Kidney (tissue), 13 donors: ENCODE measurements at regions not wholly inside any gene's neighbourhood (a gene's known extent, or its start where the extent isn't known, plus 50 kb on each side); places are given as distances from the start of the nearest gene placed in this dataset.

Source experiments
- DNase-seq, 5 donors: peaks; one replicate each; pipeline ENCODE4 v3.0.0-alpha.2; 2013 to 2020
- FAIRE-seq: peaks from 2 replicates; lab custom pipeline; 2012; peaks lifted over from hg19 to GRCh38; lab: Jason Lieb, UNC
- H3K27ac ChIP-seq, 2 donors: one replicate each; pipeline ENCODE4 v1.7.0; 2013; ENCODE audit warnings: low read depth in 2 of 2, low read length in 2 of 2, inconsistent platforms in 1 of 2
- H3K27me3 ChIP-seq: one replicate; pipeline ENCODE4 v1.7.1; 2013; ENCODE audit warnings: low read length, inconsistent platforms; ENCODE audit not compliant: control insufficient read depth, insufficient read depth
- H3K36me3 ChIP-seq, 3 donors: one replicate each; pipeline versions ENCODE4 v1.7.0 to v1.7.1; 2013; ENCODE audit warnings: low read length in 3 of 3, control low read depth in 1 of 3, inconsistent platforms in 1 of 3; ENCODE audit not compliant: insufficient read depth in 3 of 3, control insufficient read depth in 2 of 3
- H3K4me1 ChIP-seq, 3 donors: one replicate each; pipeline versions ENCODE4 v1.7.0 to v1.7.1; 2013; ENCODE audit warnings: low read length in 3 of 3, inconsistent platforms in 1 of 3, low read depth in 1 of 3; ENCODE audit not compliant: control insufficient read depth in 2 of 3, insufficient read depth in 2 of 3
- H3K4me3 ChIP-seq, 3 donors: one replicate each; pipeline versions ENCODE4 v1.7.0 to v1.8.1; 2013; ENCODE audit warnings: low read length in 3 of 3, control low read depth in 1 of 3, inconsistent platforms in 1 of 3
- H3K9ac ChIP-seq, 3 donors: one replicate each; pipeline versions ENCODE4 v1.7.0 to v1.7.1; 2013; ENCODE audit warnings: low read length in 3 of 3, control low read depth in 1 of 3, inconsistent platforms in 1 of 3
- H3K9me3 ChIP-seq, 3 donors: one replicate each; pipeline versions ENCODE4 v1.7.0 to v1.7.1; 2013; ENCODE audit warnings: low read length in 3 of 3, control low read depth in 1 of 3, inconsistent platforms in 1 of 3; ENCODE audit not compliant: control insufficient read depth in 2 of 3, insufficient read depth in 1 of 3
- intact Hi-C: fragments of 100-400 bp; cut with DNase I; formaldehyde crosslinking; loops from one replicate; pipeline ENCODE4 v1.11.1; 2022
- TF ChIP-seq, protein P1 (sequence below): IDR thresholded peaks from 3 replicates; pipeline ENCODE4 v1.5.1; 2012; ENCODE audit warnings: mild to moderate bottlenecking, moderate library complexity, borderline replicate concordance; ENCODE audit not compliant: insufficient read depth; ENCODE audit errors: extremely low read depth
- donor health status: control.
- donor health status: control.
- donor health status: control.
- donor health status: control.
- donor health status: control.
- donor health status: DM: yes; HTN: yes; CAD: no.
- donor health status: Normal renal cell carcinoma (clear cell type).

DNA sequence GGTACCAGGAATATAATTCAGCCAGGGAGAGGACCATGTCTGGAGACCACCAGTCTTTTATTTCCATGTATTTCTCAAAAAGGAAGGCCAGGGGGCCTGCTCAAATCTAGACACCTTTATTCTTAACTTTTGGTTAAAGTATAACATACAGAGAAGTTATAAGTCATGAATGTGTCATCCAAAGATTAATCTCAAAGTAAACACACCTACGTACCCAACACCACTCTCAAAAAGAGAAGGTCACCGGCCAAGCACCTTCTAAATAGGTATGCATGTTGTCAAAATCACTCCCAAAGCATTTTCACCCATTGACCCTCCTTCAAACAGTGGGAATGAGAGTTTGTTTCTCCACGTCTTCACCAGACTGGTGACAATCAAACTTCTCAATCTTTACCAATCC lies 60.0 kb upstream of the FZD10 start:
- DNase-seq (no peak), FAIRE-seq (no peak)
- no peak overlapping the region for H3K9ac ChIP-seq
- TF ChIP-seq, protein P1, sequence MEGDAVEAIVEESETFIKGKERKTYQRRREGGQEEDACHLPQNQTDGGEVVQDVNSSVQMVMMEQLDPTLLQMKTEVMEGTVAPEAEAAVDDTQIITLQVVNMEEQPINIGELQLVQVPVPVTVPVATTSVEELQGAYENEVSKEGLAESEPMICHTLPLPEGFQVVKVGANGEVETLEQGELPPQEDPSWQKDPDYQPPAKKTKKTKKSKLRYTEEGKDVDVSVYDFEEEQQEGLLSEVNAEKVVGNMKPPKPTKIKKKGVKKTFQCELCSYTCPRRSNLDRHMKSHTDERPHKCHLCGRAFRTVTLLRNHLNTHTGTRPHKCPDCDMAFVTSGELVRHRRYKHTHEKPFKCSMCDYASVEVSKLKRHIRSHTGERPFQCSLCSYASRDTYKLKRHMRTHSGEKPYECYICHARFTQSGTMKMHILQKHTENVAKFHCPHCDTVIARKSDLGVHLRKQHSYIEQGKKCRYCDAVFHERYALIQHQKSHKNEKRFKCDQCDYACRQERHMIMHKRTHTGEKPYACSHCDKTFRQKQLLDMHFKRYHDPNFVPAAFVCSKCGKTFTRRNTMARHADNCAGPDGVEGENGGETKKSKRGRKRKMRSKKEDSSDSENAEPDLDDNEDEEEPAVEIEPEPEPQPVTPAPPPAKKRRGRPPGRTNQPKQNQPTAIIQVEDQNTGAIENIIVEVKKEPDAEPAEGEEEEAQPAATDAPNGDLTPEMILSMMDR = no peak
- no peaks in the 10 kb centered on the region for H3K36me3 ChIP-seq
- H3K27me3 ChIP-seq = no peaks in the 10 kb centered on the region
- H3K9me3 ChIP-seq = peaks cover 0 to 11% (median 0%) of the 10 kb centered on the region in 3 donors
- intact Hi-C loops = no loop called here
- H3K27ac ChIP-seq = no peak overlapping the region
- H3K4me3 ChIP-seq = no peak overlapping the region
- peaks cover 0 to 4% (median 0%) of the 10 kb centered on the region in 3 donors for H3K4me1 ChIP-seq

DNA sequence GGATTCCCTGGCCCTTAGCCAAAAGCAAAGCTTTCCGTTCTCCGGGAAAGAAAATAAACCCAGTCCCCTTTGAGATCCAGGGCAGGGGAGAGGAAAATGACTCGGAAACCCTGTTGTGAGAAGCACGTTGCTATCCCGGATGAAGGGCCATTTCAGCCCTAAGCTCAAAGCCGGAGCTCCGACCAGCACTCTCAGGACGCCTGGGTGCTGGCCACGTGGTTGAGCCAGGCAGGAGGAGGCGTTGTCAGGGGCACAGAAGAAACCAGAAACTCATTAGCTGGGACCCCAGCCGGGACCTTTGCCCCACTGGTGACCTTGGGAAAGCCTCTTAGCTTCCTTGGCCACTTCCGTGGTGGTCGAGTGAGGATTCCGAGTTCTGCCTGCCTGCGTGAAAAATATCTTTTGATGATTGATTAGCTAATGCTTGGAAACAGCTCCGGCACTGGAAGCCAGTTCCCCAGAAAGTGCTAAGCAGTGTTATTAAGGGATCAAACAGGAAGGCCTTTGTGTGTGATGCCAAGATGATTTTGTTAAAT lies 57.6 kb upstream of the FZD10 start:
- no peak overlapping the region for H3K4me3 ChIP-seq
- H3K27ac ChIP-seq = no peak overlapping the region
- FAIRE-seq (no peak), DNase-seq (peak; percentile 62 to 76 (median 69))
- H3K27me3 ChIP-seq = no peaks in the 10 kb centered on the region
- intact Hi-C loops = no loop called here
- H3K4me1 ChIP-seq = peaks cover 0 to 4% (median 0%) of the 10 kb centered on the region in 3 donors
- H3K36me3 ChIP-seq = no peaks in the 10 kb centered on the region
- H3K9me3 ChIP-seq = peaks cover 0 to 9% (median 0%) of the 10 kb centered on the region in 3 donors
- TF ChIP-seq, protein P1 = no peak
- no peak overlapping the region for H3K9ac ChIP-seq

DNA sequence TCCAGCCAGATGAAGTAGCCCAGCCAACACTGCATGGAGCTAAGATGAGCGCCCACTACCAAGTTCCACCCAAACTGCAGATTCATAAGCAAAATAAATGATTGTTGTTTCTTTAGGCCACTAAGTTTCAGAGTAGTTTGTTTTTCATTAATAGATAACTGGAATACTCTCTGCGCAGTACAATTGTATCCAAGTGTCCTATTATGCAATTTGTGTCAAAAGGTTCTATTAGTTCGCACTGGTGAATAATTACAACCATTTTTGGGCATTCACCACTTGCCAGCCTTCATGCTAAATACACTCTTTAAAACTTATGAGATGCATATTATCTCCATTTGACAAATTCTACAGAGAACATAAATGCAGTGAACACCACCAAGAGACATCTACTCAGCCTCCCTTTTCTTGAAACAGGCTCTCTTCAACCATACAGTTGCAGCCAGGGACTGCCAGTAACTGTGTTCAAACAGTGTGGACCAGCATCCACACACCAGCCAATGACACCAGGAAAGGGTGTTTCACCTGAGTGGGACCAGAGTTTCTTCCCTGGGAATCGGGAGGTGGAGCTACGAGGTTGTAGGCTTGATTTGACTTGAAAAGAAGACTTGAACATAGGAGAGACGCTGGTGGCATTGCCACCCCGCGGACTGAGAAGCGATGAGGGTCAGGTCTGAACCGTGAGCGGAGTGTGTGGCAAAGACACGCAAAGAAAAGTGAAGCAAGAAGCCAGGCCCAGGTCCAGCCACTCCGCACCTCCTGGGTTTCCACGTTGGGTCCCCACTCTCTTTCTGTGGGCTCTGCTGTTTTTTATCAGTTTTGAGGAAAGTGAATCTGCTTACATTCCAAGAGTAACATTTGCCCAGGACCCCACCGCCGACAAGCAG lies 53.0 kb upstream of the FZD10 start:
- no peak for FAIRE-seq
- intact Hi-C loops = no loop called here
- no peaks in the 10 kb centered on the region for H3K9me3 ChIP-seq
- no peaks in the 10 kb centered on the region for H3K36me3 ChIP-seq
- H3K4me1 ChIP-seq = peaks cover 0 to 4% (median 0%) of the 10 kb centered on the region in 3 donors
- no peak overlapping the region for H3K9ac ChIP-seq
- no peak for DNase-seq
- H3K27me3 ChIP-seq = peaks cover 2% of the 10 kb centered on the region
- TF ChIP-seq, protein P1 = no peak
- no peak overlapping the region for H3K27ac ChIP-seq
- no peak overlapping the region for H3K4me3 ChIP-seq
